ENCODE measurements at regions not wholly inside any gene's neighbourhood (a gene's known extent, or its start where the extent isn't known, plus 50 kb on each side); places are given as distances from the start of the nearest gene placed in this dataset.

GRCh38 chr10:21293518-21294356 is 231.7 kb downstream of the SKIDA1 start:
- Histone ChIP-seq H4K20me1 (ENCODE audit: insufficient read depth, low read length) (no peaks in the 10 kb centered on the region), H3K27ac (ENCODE audit: low read length) (no peak overlapping the region), H3K79me2 (ENCODE audit: low read length) (no peaks in the 10 kb centered on the region), H3K9me3 (ENCODE audit: insufficient read depth, low read length) (no peaks in the 10 kb centered on the region), H3K9ac (ENCODE audit: low read length) (no peak overlapping the region), H3K4me1 (ENCODE audit: low read length) (no peaks in the 10 kb centered on the region), H3K4me2 (ENCODE audit: low read length) (no peak overlapping the region), H3K36me3 (replicated peaks; ENCODE audit: low read depth, low read length) (no peaks in the 10 kb centered on the region), H3K27me3 (ENCODE audit: low read depth, low read length) (peaks cover 12% of the 10 kb centered on the region), H3K4me3 (ENCODE audit: low read length) (no peak overlapping the region), H2AFZ (ENCODE audit: low read depth, low read length) (no peak overlapping the region)
- no peak for TF ChIP-seq CTCF (IDR thresholded peaks at IDR 0.05; ENCODE audit: low read depth, low read length)
- TF ChIP-seq EZH2phosphoT487 (IDR thresholded peaks at IDR 0.05; ENCODE audit: low read depth) = no peak

DNA sequence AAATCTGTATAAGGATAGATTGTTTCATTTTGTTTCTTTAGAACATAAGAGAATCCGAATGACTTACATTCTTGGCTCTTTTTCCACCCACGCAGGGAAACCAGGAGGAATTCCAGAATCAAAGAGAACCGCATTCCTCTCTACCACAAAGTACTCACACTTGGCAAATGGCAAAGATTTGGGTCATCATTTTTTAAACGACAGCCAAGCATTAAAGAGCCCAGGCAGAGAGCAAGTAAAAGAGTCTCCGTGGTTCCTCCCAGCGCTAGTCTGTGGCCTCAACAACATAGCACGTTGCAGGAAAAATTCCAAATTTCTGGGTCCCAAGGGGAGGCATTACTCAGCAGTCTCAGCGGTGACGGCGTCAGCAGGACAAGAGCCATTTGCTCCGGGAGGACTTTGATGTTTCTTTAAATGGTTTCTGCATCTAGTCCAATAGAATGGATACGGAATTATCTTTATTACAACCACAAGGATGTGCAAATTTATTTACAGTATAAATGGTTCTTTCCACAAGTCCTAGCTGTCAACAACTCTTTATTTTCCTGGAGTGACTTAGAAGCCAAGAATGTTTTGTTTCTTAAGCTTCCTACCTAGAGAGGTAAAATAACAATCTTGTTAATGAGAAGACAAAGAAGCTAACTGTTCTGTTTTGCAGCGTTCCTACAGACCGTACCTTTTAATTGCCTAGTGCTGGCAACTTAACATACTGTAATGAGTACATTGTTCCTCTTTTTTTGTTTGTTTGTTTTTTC is 232.5 kb downstream of the SKIDA1 start:
- no peaks in the 10 kb centered on the region for H3K4me1 ChIP-seq (ENCODE audit: low read length)
- no peak overlapping the region for H3K9ac ChIP-seq (ENCODE audit: low read length)
- H3K27ac ChIP-seq (ENCODE audit: low read length) = no peak overlapping the region
- H3K9me3 ChIP-seq (ENCODE audit: insufficient read depth, low read length) = no peaks in the 10 kb centered on the region
- no peaks in the 10 kb centered on the region for H3K79me2 ChIP-seq (ENCODE audit: low read length)
- no peak overlapping the region for H2AFZ ChIP-seq (ENCODE audit: low read depth, low read length)
- H3K4me3 ChIP-seq (ENCODE audit: low read length) = no peak overlapping the region
- H3K27me3 ChIP-seq (ENCODE audit: low read depth, low read length) = peaks cover 12% of the 10 kb centered on the region
- H3K36me3 ChIP-seq (replicated peaks; ENCODE audit: low read depth, low read length) = no peaks in the 10 kb centered on the region
- H3K4me2 ChIP-seq (ENCODE audit: low read length) = no peak overlapping the region
- TF ChIP-seq EZH2phosphoT487 (IDR thresholded peaks at IDR 0.05; ENCODE audit: low read depth) = no peak
- TF ChIP-seq CTCF (IDR thresholded peaks at IDR 0.05; ENCODE audit: low read depth, low read length) = no peak
- H4K20me1 ChIP-seq (ENCODE audit: insufficient read depth, low read length) = no peaks in the 10 kb centered on the region

DNA sequence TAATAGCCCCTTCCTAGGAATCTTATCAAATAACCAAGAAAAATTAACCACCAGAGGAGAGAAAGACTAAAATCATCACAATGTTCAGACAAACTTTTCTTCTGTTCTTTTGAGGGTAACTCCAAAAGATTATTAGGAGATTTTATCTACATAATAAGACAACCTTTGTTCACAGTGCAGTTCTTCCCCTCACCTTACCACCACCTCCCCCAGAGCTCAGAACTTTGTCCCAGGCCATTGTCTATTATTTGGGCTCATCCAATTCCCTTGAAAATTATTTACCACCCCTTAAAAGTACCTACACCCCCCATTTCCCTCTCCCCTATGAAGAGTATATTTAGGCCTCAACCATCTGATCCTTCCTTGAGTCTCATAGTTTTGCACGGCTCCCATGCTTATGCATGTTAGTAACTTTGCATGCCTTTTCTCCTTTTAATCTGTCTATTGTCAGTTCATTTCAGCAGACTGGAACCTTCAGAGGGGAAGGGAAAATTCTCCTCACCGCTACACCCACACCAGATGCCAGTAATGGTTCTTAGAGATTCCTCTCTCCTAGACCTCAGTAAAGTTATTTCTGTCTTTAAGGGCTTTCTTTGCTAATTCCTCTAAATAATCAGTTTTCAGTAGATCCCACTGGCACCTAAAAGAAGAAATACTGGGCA is 234.9 kb downstream of the SKIDA1 start:
- Histone ChIP-seq H3K4me3 (ENCODE audit: low read length) (no peak overlapping the region), H3K27me3 (ENCODE audit: low read depth, low read length) (peaks cover 12% of the 10 kb centered on the region), H3K4me1 (ENCODE audit: low read length) (no peaks in the 10 kb centered on the region), H3K9ac (ENCODE audit: low read length) (no peak overlapping the region), H2AFZ (ENCODE audit: low read depth, low read length) (no peak overlapping the region), H3K36me3 (replicated peaks; ENCODE audit: low read depth, low read length) (no peaks in the 10 kb centered on the region), H3K27ac (ENCODE audit: low read length) (no peak overlapping the region), H3K79me2 (ENCODE audit: low read length) (no peaks in the 10 kb centered on the region), H3K4me2 (ENCODE audit: low read length) (no peak overlapping the region), H3K9me3 (ENCODE audit: insufficient read depth, low read length) (no peaks in the 10 kb centered on the region), H4K20me1 (ENCODE audit: insufficient read depth, low read length) (no peaks in the 10 kb centered on the region)
- TF ChIP-seq CTCF (IDR thresholded peaks at IDR 0.05; ENCODE audit: low read depth, low read length) (no peak), EZH2phosphoT487 (IDR thresholded peaks at IDR 0.05; ENCODE audit: low read depth) (no peak)

DNA sequence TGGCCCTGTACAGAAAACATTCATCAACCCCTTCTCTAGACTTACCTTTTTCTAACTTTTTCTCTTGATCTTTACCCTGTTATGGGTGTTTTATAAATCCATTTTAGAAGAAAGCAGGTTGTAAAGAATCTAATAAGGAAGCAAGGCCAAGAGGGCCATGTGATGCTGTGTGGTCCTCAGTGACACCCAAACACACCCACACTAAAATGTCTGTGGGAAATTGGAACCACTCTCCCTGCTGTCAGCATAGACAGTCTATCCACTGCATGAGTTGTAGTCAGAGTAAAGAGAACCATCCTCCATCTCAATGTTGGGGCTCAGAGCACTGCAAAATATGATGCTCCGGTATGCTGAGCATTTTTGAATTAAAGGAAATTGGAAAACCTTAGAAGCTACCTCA is 235.5 kb downstream of the SKIDA1 start:
- peaks cover 12% of the 10 kb centered on the region for H3K27me3 ChIP-seq (ENCODE audit: low read depth, low read length)
- H3K4me1 ChIP-seq (ENCODE audit: low read length) = no peaks in the 10 kb centered on the region
- no peaks in the 10 kb centered on the region for H3K9me3 ChIP-seq (ENCODE audit: insufficient read depth, low read length)
- H3K36me3 ChIP-seq (replicated peaks; ENCODE audit: low read depth, low read length) = no peaks in the 10 kb centered on the region
- no peak overlapping the region for H2AFZ ChIP-seq (ENCODE audit: low read depth, low read length)
- H3K27ac ChIP-seq (ENCODE audit: low read length) = no peak overlapping the region
- TF ChIP-seq EZH2phosphoT487 (IDR thresholded peaks at IDR 0.05; ENCODE audit: low read depth) (no peak), CTCF (IDR thresholded peaks at IDR 0.05; ENCODE audit: low read depth, low read length) (no peak)
- H3K9ac ChIP-seq (ENCODE audit: low read length) = no peak overlapping the region
- no peak overlapping the region for H3K4me3 ChIP-seq (ENCODE audit: low read length)
- H3K4me2 ChIP-seq (ENCODE audit: low read length) = no peak overlapping the region
- no peaks in the 10 kb centered on the region for H3K79me2 ChIP-seq (ENCODE audit: low read length)
- no peaks in the 10 kb centered on the region for H4K20me1 ChIP-seq (ENCODE audit: insufficient read depth, low read length)

All from OCI-LY3 (cell line).